HL-60 (cell line): ENCODE measurements at regions not wholly inside any gene's neighbourhood (a gene's known extent, or its start where the extent isn't known, plus 50 kb on each side); places are given as distances from the start of the nearest gene placed in this dataset.

ENCODE experiments used
- DNase-seq, 2 experiments: peaks; one replicate each; pipeline ENCODE4 v3.0.0-alpha.2; 2010 to 2020; ENCODE audit warnings: low read depth in 1 of 2, low spot score in 1 of 2
- H3K27ac ChIP-seq: fragments of 250-450 bp; sonication (Bioruptor Pico); replicated peaks from 2 replicates; pipeline ENCODE4 v1.5.1; 2020; ENCODE audit warnings: mild to moderate bottlenecking, moderate library complexity
- H3K27me3 ChIP-seq: fragments of 250-450 bp; sonication (Bioruptor Pico); 2 replicates; pipeline ENCODE4 v1.5.1; 2021; ENCODE audit warnings: mild to moderate bottlenecking, moderate library complexity; ENCODE audit not compliant: insufficient read depth, poor library complexity, severe bottlenecking
- H3K4me3 ChIP-seq: replicated peaks from 2 replicates; pipeline ENCODE4 v1.5.1; 2011; ENCODE audit warnings: mild to moderate bottlenecking, control low read depth, low read length; ENCODE audit not compliant: insufficient read depth
- CTCF ChIP-seq: IDR thresholded peaks from one replicate; pipeline ENCODE4 v1.5.1; 2011; ENCODE audit warnings: low read length, control low read depth, inconsistent platforms; ENCODE audit not compliant: insufficient read depth
- GABPA ChIP-seq: IDR thresholded peaks from 2 replicates; pipeline ENCODE4 v1.6.1; 2012; ENCODE audit warnings: low read depth
- POLR2AphosphoS5 ChIP-seq: IDR thresholded peaks from 2 replicates; pipeline ENCODE4 v1.6.1; 2012; ENCODE audit warnings: low read depth
- SPI1 ChIP-seq: IDR thresholded peaks from 2 replicates; pipeline ENCODE4 v1.6.1; 2012; ENCODE audit warnings: low read depth, mild to moderate bottlenecking, borderline replicate concordance
- TF ChIP-seq, protein P1 (sequence below): IDR thresholded peaks from 2 replicates; pipeline ENCODE4 v1.6.1; 2012; ENCODE audit warnings: low read depth; ENCODE audit not compliant: insufficient replicate concordance

DNA sequence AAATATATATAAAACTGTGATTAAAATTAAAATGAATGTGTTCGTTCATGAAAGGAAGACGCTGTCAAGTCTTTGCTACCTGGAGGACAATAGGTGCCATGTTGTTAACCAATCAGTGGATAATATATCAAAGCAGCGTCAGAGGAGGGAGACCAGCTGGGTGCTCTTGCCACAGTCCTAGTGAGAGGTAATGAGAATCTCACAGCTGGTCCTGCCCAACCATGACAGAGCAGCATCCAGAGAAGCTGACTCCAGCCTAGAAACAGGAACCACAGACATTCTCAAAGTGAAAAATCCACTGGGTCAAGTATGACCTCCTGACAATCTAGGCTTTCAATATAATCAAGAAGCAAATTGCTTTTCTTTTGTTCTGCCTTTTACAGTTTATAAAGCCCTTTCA, 94.5 kb upstream of the LRFN2 start:
- no peak for DNase-seq
- peaks cover 2% of the 10 kb centered on the region for H3K27me3 ChIP-seq
- H3K27ac ChIP-seq: no peak overlapping the region
- TF ChIP-seq POLR2AphosphoS5 (no peak), CTCF (no peak), SPI1 (no peak), GABPA (no peak)
- TF ChIP-seq, protein P1, sequence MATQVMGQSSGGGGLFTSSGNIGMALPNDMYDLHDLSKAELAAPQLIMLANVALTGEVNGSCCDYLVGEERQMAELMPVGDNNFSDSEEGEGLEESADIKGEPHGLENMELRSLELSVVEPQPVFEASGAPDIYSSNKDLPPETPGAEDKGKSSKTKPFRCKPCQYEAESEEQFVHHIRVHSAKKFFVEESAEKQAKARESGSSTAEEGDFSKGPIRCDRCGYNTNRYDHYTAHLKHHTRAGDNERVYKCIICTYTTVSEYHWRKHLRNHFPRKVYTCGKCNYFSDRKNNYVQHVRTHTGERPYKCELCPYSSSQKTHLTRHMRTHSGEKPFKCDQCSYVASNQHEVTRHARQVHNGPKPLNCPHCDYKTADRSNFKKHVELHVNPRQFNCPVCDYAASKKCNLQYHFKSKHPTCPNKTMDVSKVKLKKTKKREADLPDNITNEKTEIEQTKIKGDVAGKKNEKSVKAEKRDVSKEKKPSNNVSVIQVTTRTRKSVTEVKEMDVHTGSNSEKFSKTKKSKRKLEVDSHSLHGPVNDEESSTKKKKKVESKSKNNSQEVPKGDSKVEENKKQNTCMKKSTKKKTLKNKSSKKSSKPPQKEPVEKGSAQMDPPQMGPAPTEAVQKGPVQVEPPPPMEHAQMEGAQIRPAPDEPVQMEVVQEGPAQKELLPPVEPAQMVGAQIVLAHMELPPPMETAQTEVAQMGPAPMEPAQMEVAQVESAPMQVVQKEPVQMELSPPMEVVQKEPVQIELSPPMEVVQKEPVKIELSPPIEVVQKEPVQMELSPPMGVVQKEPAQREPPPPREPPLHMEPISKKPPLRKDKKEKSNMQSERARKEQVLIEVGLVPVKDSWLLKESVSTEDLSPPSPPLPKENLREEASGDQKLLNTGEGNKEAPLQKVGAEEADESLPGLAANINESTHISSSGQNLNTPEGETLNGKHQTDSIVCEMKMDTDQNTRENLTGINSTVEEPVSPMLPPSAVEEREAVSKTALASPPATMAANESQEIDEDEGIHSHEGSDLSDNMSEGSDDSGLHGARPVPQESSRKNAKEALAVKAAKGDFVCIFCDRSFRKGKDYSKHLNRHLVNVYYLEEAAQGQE: no peak
- H3K4me3 ChIP-seq: no peak overlapping the region

GRCh38 chr6:40678941-40679340, 91.8 kb upstream of the LRFN2 start:
- no peak for DNase-seq
- no peak overlapping the region for H3K27ac ChIP-seq
- no peak overlapping the region for H3K4me3 ChIP-seq
- H3K27me3 ChIP-seq: no peaks in the 10 kb centered on the region
- TF ChIP-seq, protein P1: no peak
- no peak for TF ChIP-seq CTCF
- TF ChIP-seq GABPA: no peak
- no peak for TF ChIP-seq SPI1
- no peak for TF ChIP-seq POLR2AphosphoS5

- TF ChIP-seq SPI1 (no peak), GABPA (no peak), CTCF (no peak), POLR2AphosphoS5 (no peak)
- TF ChIP-seq, protein P1: no peak
- Histone ChIP-seq H3K27me3 (no peaks in the 10 kb centered on the region), H3K27ac (no peak overlapping the region), H3K4me3 (no peak overlapping the region)
- DNase-seq: no peak
These were observed 87.0 kb upstream of the LRFN2 start for GRCh38 chr6:40674170-40674569.
